Ascending aorta (tissue), 2 donors: ENCODE measurements at regions not wholly inside any gene's neighbourhood (a gene's known extent, or its start where the extent isn't known, plus 50 kb on each side); places are given as distances from the start of the nearest gene placed in this dataset.
A peak's percentile ranks its signal among the peaks of the same experiment; 100 is the strongest.
"Not testable (repeated sequence)": the region's sequence is repeated elsewhere in the genome, so short reads cannot be mapped to it uniquely, and the experiment has no call there.

ENCODE experiments used
- DNase-seq, 2 donors: peaks; one replicate each; pipeline ENCODE4 v3.0.0-alpha.2; 2019; ENCODE audit warnings: low spot score in 2 of 2
- H3K27ac ChIP-seq, 2 donors: fragments of 200-600 bp; sonication (generic); one replicate each; pipeline ENCODE4 v1.5.1; 2016 to 2017; ENCODE audit warnings: mild to moderate bottlenecking in 1 of 2
- H3K27me3 ChIP-seq: fragments of 200-600 bp; sonication (generic); one replicate; pipeline ENCODE4 v1.5.1; 2017
- H3K36me3 ChIP-seq, 2 donors: fragments of 200-600 bp; sonication (generic); one replicate each; pipeline ENCODE4 v1.5.1; 2016
- H3K4me1 ChIP-seq, 2 donors: fragments of 200-600 bp; sonication (generic); one replicate each; pipeline ENCODE4 v1.5.1; 2016 to 2017; ENCODE audit warnings: mild to moderate bottlenecking in 1 of 2
- H3K4me3 ChIP-seq, 2 donors: fragments of 200-600 bp; sonication (generic); one replicate each; pipeline ENCODE4 v1.5.1; 2016 to 2017; ENCODE audit warnings: mild to moderate bottlenecking in 1 of 2
- H3K9me3 ChIP-seq, 2 donors: fragments of 200-600 bp; sonication (generic); one replicate each; pipeline ENCODE4 v1.5.1; 2016
- CTCF ChIP-seq, 3 experiments: fragments of 200-600 bp in 2 of 3; fragments of 450-650 bp in 1 of 3; sonication (generic) in 2 of 3; IDR thresholded peaks; one replicate each; pipeline ENCODE4 v1.5.1; 2016 to 2019; ENCODE audit warnings: antibody characterized with exemption in 3 of 3, mild to moderate bottlenecking in 1 of 3, moderate library complexity in 1 of 3
- intact Hi-C: fragments of 100-400 bp; cut with DNase I; formaldehyde crosslinking; loops from one replicate; pipeline ENCODE4 v1.15.1; 2023

GRCh38 chr20:40630099-40630498 is 58.9 kb downstream of the MAFB start:
- no peak overlapping the region for H3K4me3 ChIP-seq
- TF ChIP-seq CTCF (IDR thresholded peaks at IDR 0.05), result no peak
- intact Hi-C loops, result loop anchor here (2.0 to 5.0 kb wide), 2 partner anchors 59 to 123 kb away; partner anchors contain the start of gene MAFB
- no peaks in the 10 kb centered on the region for H3K27me3 ChIP-seq
- H3K9me3 ChIP-seq, result peaks cover 0 to 9% of the 10 kb centered on the region in 2 donors
- peak in 1 of 2 donors; percentile 62 for DNase-seq
- peak overlapping the region in 1 of 2 donors; percentile 42 for H3K27ac ChIP-seq
- H3K4me1 ChIP-seq, result peaks cover 0 to 11% of the 10 kb centered on the region in 2 donors
- H3K36me3 ChIP-seq, result no peaks in the 10 kb centered on the region

DNA sequence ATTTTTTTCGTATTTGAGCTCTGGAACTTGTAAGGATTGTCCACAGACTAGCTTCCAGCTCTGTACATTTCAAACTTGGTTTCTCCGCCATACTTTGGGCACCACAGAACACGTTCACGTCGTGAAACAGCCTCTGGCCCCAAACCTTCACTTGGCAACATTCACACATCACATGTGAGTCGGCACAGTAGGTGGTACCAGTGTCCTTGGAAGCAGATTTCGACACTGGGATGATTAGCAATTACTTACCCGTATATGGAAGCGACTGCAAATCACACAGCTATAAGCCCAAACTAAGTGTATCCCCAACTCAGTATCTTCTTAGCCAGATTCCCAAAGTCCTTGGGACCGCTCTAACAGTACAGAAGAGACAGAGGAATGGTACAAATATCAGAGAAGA is 60.2 kb downstream of the MAFB start:
- no peak for DNase-seq
- no peak for TF ChIP-seq CTCF (IDR thresholded peaks at IDR 0.05)
- Histone ChIP-seq H3K4me1 (peaks cover 0 to 11% of the 10 kb centered on the region in 2 donors), H3K9me3 (peaks cover 0 to 9% of the 10 kb centered on the region in 2 donors), H3K4me3 (no peak overlapping the region), H3K27ac (no peak overlapping the region), H3K27me3 (no peaks in the 10 kb centered on the region), H3K36me3 (no peaks in the 10 kb centered on the region)
- intact Hi-C loops, result no loop called here

DNA sequence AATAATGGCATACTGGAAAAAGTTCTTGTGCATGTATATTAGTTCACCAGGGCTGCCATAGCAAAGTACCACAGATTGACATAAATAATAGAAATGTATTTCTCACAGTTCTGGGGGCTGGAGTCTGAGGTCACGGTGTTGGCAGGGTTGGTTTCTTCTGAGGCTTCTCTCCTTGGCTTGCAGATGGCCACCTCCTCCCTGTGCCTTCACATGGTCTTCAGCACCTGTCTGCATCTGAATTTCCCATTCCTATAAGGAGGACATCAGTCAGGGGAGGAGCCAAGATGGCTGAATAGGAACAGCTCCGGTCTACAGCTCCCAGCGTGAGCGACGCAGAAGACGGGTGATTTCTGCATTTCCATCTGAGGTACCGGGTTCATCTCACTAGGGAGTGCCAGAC is 70.0 kb downstream of the MAFB start:
- DNase-seq, H3K4me1 ChIP-seq, H3K27ac ChIP-seq, intact Hi-C loops, H3K27me3 ChIP-seq, H3K9me3 ChIP-seq, H3K4me3 ChIP-seq, H3K36me3 ChIP-seq: not testable (repeated sequence)

DNA sequence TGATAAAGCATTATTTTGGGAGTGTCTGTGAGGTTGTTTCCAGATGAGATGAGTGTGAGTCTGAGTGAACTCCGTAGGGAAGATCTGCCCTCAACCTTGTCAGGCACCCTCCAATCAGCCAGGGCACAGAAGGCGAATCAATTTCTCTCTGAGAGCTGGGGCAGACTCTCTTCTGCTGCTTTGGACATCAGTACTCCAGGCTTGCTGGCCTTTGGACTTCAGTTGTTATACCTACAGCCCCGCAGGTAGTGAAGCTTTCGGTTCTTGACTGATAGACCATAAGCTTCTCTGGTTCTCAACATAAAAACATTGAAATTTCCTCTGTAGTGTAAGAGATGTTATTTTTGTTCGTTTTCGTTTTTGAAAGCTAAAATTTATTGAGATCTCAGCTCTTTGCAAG is 71.4 kb downstream of the MAFB start:
- intact Hi-C loops, result no loop called here
- Histone ChIP-seq H3K9me3 (no peaks in the 10 kb centered on the region), H3K36me3 (no peaks in the 10 kb centered on the region), H3K27me3 (no peaks in the 10 kb centered on the region), H3K27ac (no peak overlapping the region), H3K4me1 (no peaks in the 10 kb centered on the region), H3K4me3 (no peak overlapping the region)
- TF ChIP-seq CTCF (IDR thresholded peaks at IDR 0.05), result no peak
- no peak for DNase-seq

DNA sequence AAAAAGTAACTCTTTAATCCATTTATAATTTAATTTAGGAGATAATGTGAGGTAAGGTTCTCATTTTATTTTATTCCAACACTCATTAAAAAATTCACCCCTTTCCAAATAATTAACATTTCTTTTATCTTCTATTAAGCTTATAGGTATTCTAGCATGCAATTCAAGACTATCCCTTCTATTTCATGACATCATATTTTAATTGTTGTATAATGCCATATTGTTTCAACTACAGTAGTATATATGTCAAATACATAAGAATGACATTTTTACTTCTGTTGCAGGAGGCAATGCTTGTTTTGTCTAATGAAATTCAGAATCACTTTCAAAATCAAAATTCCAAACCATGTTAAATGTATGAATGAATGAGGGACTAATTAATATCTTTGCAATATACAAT is 76.2 kb downstream of the MAFB start:
- DNase-seq, result no peak
- Histone ChIP-seq H3K36me3 (no peaks in the 10 kb centered on the region), H3K4me1 (no peaks in the 10 kb centered on the region), H3K9me3 (no peaks in the 10 kb centered on the region), H3K4me3 (no peak overlapping the region), H3K27me3 (no peaks in the 10 kb centered on the region), H3K27ac (no peak overlapping the region)
- no peak for TF ChIP-seq CTCF (IDR thresholded peaks at IDR 0.05)
- intact Hi-C loops, result loop anchor here (5.0 kb wide), 1 partner anchor 49 kb away; no protein-coding TSS in a partner anchor

DNA sequence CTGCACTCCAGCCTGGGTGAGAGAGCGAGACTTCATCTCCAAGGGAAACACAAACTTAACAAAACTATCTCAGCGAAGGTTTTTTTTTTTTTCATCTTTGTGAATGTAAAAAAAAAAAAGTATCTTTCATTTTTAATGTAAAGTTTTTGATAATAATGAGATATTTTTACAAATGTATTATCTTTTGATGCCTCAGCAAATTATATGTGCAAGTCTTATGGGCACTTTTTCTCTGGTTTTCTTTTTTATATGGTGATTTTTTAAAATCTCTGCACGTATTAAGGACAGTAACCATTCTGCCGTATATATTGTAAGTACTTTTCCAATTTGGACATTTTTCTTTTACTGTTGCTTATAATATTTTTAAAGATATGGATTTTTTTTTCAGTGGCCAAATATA is 76.8 kb downstream of the MAFB start:
- no peaks in the 10 kb centered on the region for H3K9me3 ChIP-seq
- no peak for TF ChIP-seq CTCF (IDR thresholded peaks at IDR 0.05)
- no peaks in the 10 kb centered on the region for H3K4me1 ChIP-seq

More for the DNA sequence above, 76.8 kb downstream of the MAFB start:
- no peaks in the 10 kb centered on the region for H3K27me3 ChIP-seq
- H3K36me3 ChIP-seq, result no peaks in the 10 kb centered on the region
- no peak overlapping the region for H3K27ac ChIP-seq
- intact Hi-C loops, result loop anchor here (5.0 kb wide), 1 partner anchor 50 kb away; no protein-coding TSS in a partner anchor
- no peak for DNase-seq
- H3K4me3 ChIP-seq, result no peak overlapping the region
